ENCODE measurements at regions not wholly inside any gene's neighbourhood (a gene's known extent, or its start where the extent isn't known, plus 50 kb on each side); places are given as distances from the start of the nearest gene placed in this dataset.

DNA sequence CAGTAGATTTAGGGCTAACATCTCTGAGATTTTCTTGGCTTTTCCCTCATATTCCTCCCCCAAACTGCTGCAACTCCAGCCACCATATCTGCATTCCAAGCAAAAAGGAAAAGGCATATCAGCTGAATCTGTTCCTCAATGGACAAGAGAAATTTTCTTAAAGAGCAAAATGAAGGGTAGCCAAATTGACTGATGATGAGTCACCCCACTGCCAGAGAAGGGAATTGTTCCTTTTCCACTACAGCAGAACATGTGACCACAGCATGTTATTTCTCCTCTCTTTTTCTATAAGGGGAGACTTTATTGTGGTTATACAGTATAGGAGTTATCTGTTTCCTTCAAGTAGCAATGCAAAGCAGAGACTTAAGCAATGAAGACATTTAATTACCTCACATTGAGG, 172.5 kb downstream of the MTHFS start:
- intact Hi-C loops (cut with DNase I; ENCODE audit: low total_unique reads) = no loop called here
- Histone ChIP-seq H3K27me3 (no peaks in the 10 kb centered on the region), H3K4me3 (no peak overlapping the region), H3K9me3 (no peaks in the 10 kb centered on the region), H3K36me3 (no peaks in the 10 kb centered on the region), H3K27ac (no peak overlapping the region), H3K4me1 (no peaks in the 10 kb centered on the region)
- TF ChIP-seq, protein P1, sequence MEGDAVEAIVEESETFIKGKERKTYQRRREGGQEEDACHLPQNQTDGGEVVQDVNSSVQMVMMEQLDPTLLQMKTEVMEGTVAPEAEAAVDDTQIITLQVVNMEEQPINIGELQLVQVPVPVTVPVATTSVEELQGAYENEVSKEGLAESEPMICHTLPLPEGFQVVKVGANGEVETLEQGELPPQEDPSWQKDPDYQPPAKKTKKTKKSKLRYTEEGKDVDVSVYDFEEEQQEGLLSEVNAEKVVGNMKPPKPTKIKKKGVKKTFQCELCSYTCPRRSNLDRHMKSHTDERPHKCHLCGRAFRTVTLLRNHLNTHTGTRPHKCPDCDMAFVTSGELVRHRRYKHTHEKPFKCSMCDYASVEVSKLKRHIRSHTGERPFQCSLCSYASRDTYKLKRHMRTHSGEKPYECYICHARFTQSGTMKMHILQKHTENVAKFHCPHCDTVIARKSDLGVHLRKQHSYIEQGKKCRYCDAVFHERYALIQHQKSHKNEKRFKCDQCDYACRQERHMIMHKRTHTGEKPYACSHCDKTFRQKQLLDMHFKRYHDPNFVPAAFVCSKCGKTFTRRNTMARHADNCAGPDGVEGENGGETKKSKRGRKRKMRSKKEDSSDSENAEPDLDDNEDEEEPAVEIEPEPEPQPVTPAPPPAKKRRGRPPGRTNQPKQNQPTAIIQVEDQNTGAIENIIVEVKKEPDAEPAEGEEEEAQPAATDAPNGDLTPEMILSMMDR (IDR thresholded peaks at IDR 0.05) = no peak
- TF ChIP-seq POLR2A (IDR thresholded peaks at IDR 0.05) (no peak), POLR2AphosphoS5 (IDR thresholded peaks at IDR 0.05) (no peak)
- no peak for DNase-seq (ENCODE audit: low spot score in 2 of 2)

DNA sequence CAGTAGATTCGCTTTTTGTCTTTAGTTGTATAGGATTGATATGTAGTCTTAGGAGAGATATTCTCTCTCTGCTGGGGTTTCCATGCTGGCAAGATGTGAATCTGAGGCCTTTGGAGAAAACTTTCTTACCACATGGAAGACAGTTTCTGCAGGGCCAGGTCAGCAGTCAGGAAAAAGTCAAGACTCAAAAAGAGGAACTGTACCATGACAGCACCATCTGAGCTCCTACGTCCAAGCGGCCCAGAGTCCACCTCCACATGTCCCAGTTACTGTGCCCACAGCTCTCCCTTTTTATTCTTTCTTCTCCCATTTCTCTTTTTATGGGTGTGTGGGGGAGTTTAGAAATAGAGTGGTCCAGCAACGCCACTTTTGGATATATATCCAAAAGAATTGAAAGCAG, 172.0 kb downstream of the MTHFS start:
- H3K36me3 ChIP-seq = no peaks in the 10 kb centered on the region
- no peaks in the 10 kb centered on the region for H3K4me1 ChIP-seq

DNA sequence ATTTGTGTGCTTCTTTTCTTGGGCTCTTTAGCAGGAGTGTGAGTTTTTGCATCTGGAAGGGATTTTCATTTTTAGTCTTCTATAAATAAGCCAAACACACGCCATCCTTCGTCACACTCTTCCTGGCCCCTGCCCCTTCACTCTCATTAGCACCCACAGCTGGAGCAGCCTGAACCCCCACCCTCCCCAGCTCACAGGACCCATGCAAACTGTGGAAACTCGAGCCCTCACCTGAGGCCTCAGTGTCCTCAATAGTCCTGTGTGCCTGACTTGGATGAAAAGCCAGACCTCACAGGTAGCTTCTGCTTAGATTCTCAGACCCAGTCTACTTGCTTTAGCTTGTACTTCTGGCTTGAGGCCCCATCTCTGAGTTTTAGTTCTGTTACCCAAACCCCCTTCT, 167.9 kb downstream of the MTHFS start:
- H3K4me3 ChIP-seq = no peak overlapping the region
- H3K4me1 ChIP-seq = no peaks in the 10 kb centered on the region
- TF ChIP-seq POLR2AphosphoS5 (IDR thresholded peaks at IDR 0.05) (no peak), POLR2A (IDR thresholded peaks at IDR 0.05) (no peak)
- TF ChIP-seq, protein P1 (IDR thresholded peaks at IDR 0.05) = no peak
- no peaks in the 10 kb centered on the region for H3K36me3 ChIP-seq
- H3K9me3 ChIP-seq = no peaks in the 10 kb centered on the region
- H3K27ac ChIP-seq = no peak overlapping the region
- intact Hi-C loops (cut with DNase I; ENCODE audit: low total_unique reads) = no loop called here
- DNase-seq (ENCODE audit: low spot score in 2 of 2) = no peak
- H3K27me3 ChIP-seq = no peaks in the 10 kb centered on the region

More for the DNA sequence above, 172.0 kb downstream of the MTHFS start:
- DNase-seq (ENCODE audit: low spot score in 2 of 2) = no peak
- intact Hi-C loops (cut with DNase I; ENCODE audit: low total_unique reads) = no loop called here
- Histone ChIP-seq H3K9me3 (no peaks in the 10 kb centered on the region), H3K27ac (no peak overlapping the region), H3K4me3 (no peak overlapping the region), H3K27me3 (no peaks in the 10 kb centered on the region)
- TF ChIP-seq POLR2A (IDR thresholded peaks at IDR 0.05) (no peak), POLR2AphosphoS5 (IDR thresholded peaks at IDR 0.05) (no peak)
- TF ChIP-seq, protein P1 (IDR thresholded peaks at IDR 0.05) = no peak

DNA sequence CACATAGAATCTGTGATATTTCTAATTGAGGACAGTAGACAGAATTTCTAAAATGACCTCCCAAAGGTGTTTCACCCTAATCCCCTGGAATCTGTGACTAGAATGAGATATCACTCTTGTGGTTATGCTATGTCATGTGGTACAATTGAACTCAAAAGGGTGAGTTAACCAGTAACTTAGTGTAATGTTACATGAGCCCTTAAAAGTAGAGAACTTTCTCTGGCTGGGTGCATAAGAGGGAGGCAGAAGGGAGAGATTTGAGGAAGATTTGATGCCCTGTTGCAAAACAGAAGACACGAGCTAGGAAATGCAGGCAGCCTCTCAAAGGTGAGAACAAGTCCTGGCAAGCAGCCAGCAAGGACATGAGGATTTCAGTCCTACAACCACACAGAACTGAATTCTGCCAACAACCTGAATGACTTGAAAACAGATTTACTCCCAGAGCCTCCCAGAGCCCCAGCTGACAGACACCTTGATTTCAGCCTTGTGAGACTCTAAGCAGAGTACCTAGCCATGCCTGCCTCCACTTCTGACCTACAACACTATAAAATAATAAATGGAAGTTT, 160.3 kb downstream of the MTHFS start:
- H3K27me3 ChIP-seq = no peaks in the 10 kb centered on the region
- H3K9me3 ChIP-seq = peaks cover 0 to 8% of the 10 kb centered on the region in 2 donors
- intact Hi-C loops (cut with DNase I; ENCODE audit: low total_unique reads) = no loop called here
- no peak overlapping the region for H3K4me3 ChIP-seq
- H3K36me3 ChIP-seq = no peaks in the 10 kb centered on the region
- H3K27ac ChIP-seq = no peak overlapping the region
- TF ChIP-seq POLR2AphosphoS5 (IDR thresholded peaks at IDR 0.05) (no peak), POLR2A (IDR thresholded peaks at IDR 0.05) (no peak)
- TF ChIP-seq, protein P1 (IDR thresholded peaks at IDR 0.05) = no peak
- H3K4me1 ChIP-seq = no peaks in the 10 kb centered on the region
- no peak for DNase-seq (ENCODE audit: low spot score in 2 of 2)

DNA sequence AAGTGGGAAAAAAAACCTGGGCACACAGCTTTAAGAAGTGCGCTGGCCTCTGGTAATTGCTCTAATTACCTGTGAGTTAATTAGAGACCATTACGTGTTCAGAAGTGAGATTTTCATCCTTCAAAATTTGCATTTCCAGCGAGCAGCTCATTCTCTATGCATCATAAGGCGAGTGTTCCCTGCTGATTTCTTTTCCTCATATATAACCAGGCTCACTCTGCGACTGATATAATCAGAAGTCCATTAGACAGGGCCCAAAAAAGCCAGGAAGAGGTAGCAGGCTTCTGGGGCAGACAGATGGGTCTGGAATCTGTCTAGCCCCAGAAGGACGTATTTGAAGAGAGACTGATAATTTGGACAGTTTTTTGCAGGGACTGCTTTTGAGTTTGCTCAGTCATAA, 158.7 kb downstream of the MTHFS start:
- DNase-seq (ENCODE audit: low spot score in 2 of 2) = no peak
- Histone ChIP-seq H3K4me3 (no peak overlapping the region), H3K4me1 (no peaks in the 10 kb centered on the region), H3K36me3 (no peaks in the 10 kb centered on the region), H3K9me3 (peaks cover 0 to 8% of the 10 kb centered on the region in 2 donors), H3K27me3 (no peaks in the 10 kb centered on the region), H3K27ac (no peak overlapping the region)
- no peak for TF ChIP-seq POLR2AphosphoS5 (IDR thresholded peaks at IDR 0.05)
- TF ChIP-seq, protein P1 (IDR thresholded peaks at IDR 0.05) = no peak
- no peak for TF ChIP-seq POLR2A (IDR thresholded peaks at IDR 0.05)
- intact Hi-C loops (cut with DNase I; ENCODE audit: low total_unique reads) = no loop called here
